HCT116 (cell line): ENCODE measurements at regions not wholly inside any gene's neighbourhood (a gene's known extent, or its start where the extent isn't known, plus 50 kb on each side); places are given as distances from the start of the nearest gene placed in this dataset.

Experiments used
- ATAC-seq: fragments of 200-7000 bp; cut with Tn5 transposase; 2 replicates; pipeline ENCODE4 v1.9.1; 2020; ENCODE audit warnings: mild to moderate bottlenecking, moderate library complexity
- BruUV-seq: library from RNA; stranded (reverse); fragments of 400-500 nt; replicated peaks from 2 replicates; lab custom pipeline; 2021; lab: Mats Ljungman, UMichigan
- CTCF ChIA-PET: fragments of 300-600 bp; sonication (Branson Sonifier 250); formaldehyde crosslinking; loops from one replicate; lab custom pipeline; 2021; ENCODE audit warnings: antibody characterized with exemption; lab: Charles Lee
- POLR2A ChIA-PET: fragments of 300-600, 350-600 bp; sonication (Branson Sonifier 250); formaldehyde crosslinking; loops from one replicate; lab custom pipeline; 2021; ENCODE audit warnings: antibody characterized with exemption; lab: Charles Lee
- RAD21 ChIA-PET, 2 experiments: fragments of 300-600 bp; sonication (Branson Sonifier 250); formaldehyde crosslinking; loops; one replicate each; lab custom pipeline; 2023; ENCODE audit warnings: low total read pairs in 2 of 2; ENCODE audit not compliant: uncharacterized antibody in 2 of 2, unreplicated experiment in 2 of 2, low non-redundant PET in 1 of 2; lab: Charles Lee
- DNase-seq: peaks from one replicate; pipeline ENCODE4 v3.0.0-alpha.2; 2010; ENCODE audit warnings: low read depth, low spot score
- H2AFZ ChIP-seq: fragments of 200-600 bp; shearing (Covaris generic), sonication (generic); 2 replicates; pipeline ENCODE4 v1.6.1; 2017; ENCODE audit warnings: low read depth, mixed run types, mixed read lengths, antibody characterized with exemption, low read length; ENCODE audit not compliant: poor library complexity, severe bottlenecking
- H3K27ac ChIP-seq: 2 replicates; pipeline ENCODE4 v1.5.1; 2012; ENCODE audit warnings: low read depth, low read length
- H3K27me3 ChIP-seq: fragments of 200-600 bp; sonication (generic); 2 replicates; pipeline ENCODE4 v1.6.1; 2016; ENCODE audit warnings: mixed run types, low read length, mixed read lengths; ENCODE audit not compliant: insufficient read depth
- H3K36me3 ChIP-seq, 2 experiments: fragments of 200-500 bp in 1 of 2; fragments of 200-600 bp in 1 of 2; sonication (Bioruptor generic) in 1 of 2; sonication (generic) in 1 of 2; 2 replicates each; pipeline versions ENCODE4 v1.5.1 to v1.6.1; 2014 to 2016; ENCODE audit warnings: low read length in 2 of 2, inconsistent platforms in 1 of 2, mixed read lengths in 1 of 2, mixed run types in 1 of 2; ENCODE audit not compliant: insufficient read depth in 2 of 2, control insufficient read depth in 1 of 2
- H3K4me1 ChIP-seq, 2 experiments: fragments of 200-600 bp in 1 of 2; sonication (generic) in 1 of 2; 2 replicates each; pipeline versions ENCODE4 v1.5.1 to v1.6.1; 2012 to 2017; ENCODE audit warnings: low read length in 2 of 2, inconsistent platforms in 1 of 2, mild to moderate bottlenecking in 1 of 2, mixed read lengths in 1 of 2, mixed run types in 1 of 2, moderate library complexity in 1 of 2; ENCODE audit not compliant: insufficient read depth in 2 of 2, control insufficient read depth in 1 of 2
- H3K4me2 ChIP-seq: fragments of 200-600 bp; sonication (generic); 2 replicates; pipeline ENCODE4 v1.6.1; 2017; ENCODE audit warnings: mixed run types, low read length, mixed read lengths
- H3K4me3 ChIP-seq, 2 experiments: fragments of 200-600 bp in 1 of 2; sonication (generic) in 1 of 2; replicated peaks in 1 of 2; 2 replicates each; pipeline ENCODE4 v1.5.1; 2011 to 2016; ENCODE audit warnings: low read length in 2 of 2, control low read depth in 1 of 2, low read depth in 1 of 2, mild to moderate bottlenecking in 1 of 2, mixed read lengths in 1 of 2, mixed run types in 1 of 2
- H3K79me2 ChIP-seq: fragments of 200-600 bp; sonication (generic); 2 replicates; pipeline ENCODE4 v1.6.1; 2017; ENCODE audit warnings: mild to moderate bottlenecking, mixed run types, low read length, moderate library complexity, mixed read lengths; ENCODE audit not compliant: insufficient read depth
- H3K9ac ChIP-seq: fragments of 200-600 bp; sonication (generic); 2 replicates; pipeline ENCODE4 v1.6.1; 2016; ENCODE audit warnings: low read length, mixed read lengths
- H3K9me2 ChIP-seq: fragments of 200-600 bp; sonication (generic), shearing (Covaris generic); 2 replicates; pipeline ENCODE4 v1.6.1; 2017; ENCODE audit warnings: mixed run types, mild to moderate bottlenecking, moderate library complexity; ENCODE audit not compliant: insufficient read depth
- H3K9me3 ChIP-seq, 2 experiments: fragments of 200-500 bp in 1 of 2; fragments of 200-600 bp in 1 of 2; sonication (Bioruptor generic) in 1 of 2; sonication (generic) in 1 of 2; 2 replicates each; pipeline ENCODE4 v1.6.1; 2014 to 2017; ENCODE audit warnings: low read length in 2 of 2, mixed read lengths in 2 of 2, inconsistent platforms in 1 of 2, low read depth in 1 of 2, mild to moderate bottlenecking in 1 of 2, mixed run types in 1 of 2, moderate library complexity in 1 of 2; ENCODE audit not compliant: control insufficient read depth in 1 of 2, insufficient read depth in 1 of 2
- H4K20me1 ChIP-seq: fragments of 200-600 bp; sonication (generic), shearing (Covaris generic); 2 replicates; pipeline ENCODE4 v1.6.1; 2017; ENCODE audit warnings: mixed run types, mild to moderate bottlenecking, moderate library complexity; ENCODE audit not compliant: insufficient read depth
- ATF3 ChIP-seq: IDR thresholded peaks from 2 replicates; pipeline ENCODE4 v1.6.1; 2012
- CBX3 ChIP-seq: IDR thresholded peaks from 2 replicates; pipeline ENCODE4 v1.6.1; 2012; ENCODE audit warnings: low read depth
- CEBPB ChIP-seq: IDR thresholded peaks from 2 replicates; pipeline ENCODE4 v1.6.1; 2012; ENCODE audit warnings: low read depth
- EGR1 ChIP-seq: IDR thresholded peaks from 2 replicates; pipeline ENCODE4 v1.6.1; 2012; ENCODE audit warnings: low read depth
- ELF1 ChIP-seq: IDR thresholded peaks from 2 replicates; pipeline ENCODE4 v1.6.1; 2012; ENCODE audit warnings: low read depth, borderline replicate concordance
- EZH2 ChIP-seq: fragments of 200-600 bp; sonication (generic); IDR thresholded peaks from 2 replicates; pipeline ENCODE4 v1.6.1; 2017; ENCODE audit warnings: antibody characterized with exemption, mixed run types
- EZH2phosphoT487 ChIP-seq: fragments of 200-600 bp; IDR thresholded peaks from 2 replicates; pipeline ENCODE4 v1.6.1; 2018; ENCODE audit warnings: antibody characterized with exemption, borderline replicate concordance
- FOSL1 ChIP-seq: IDR thresholded peaks from 2 replicates; pipeline ENCODE4 v1.6.1; 2012; ENCODE audit warnings: low read depth
- JUND ChIP-seq: IDR thresholded peaks from 2 replicates; pipeline ENCODE4 v1.6.1; 2012
- POLR2AphosphoS5 ChIP-seq: IDR thresholded peaks from 2 replicates; pipeline ENCODE4 v1.6.1; 2011; ENCODE audit warnings: mild to moderate bottlenecking, low read depth, low read length, moderate library complexity
- RAD21 ChIP-seq: IDR thresholded peaks from 2 replicates; pipeline ENCODE4 v1.6.1; 2012; ENCODE audit warnings: low read depth, mild to moderate bottlenecking
- REST ChIP-seq: IDR thresholded peaks from 2 replicates; pipeline ENCODE4 v1.6.1; 2012; ENCODE audit warnings: low read depth
- TCF7L2 ChIP-seq: IDR thresholded peaks from 2 replicates; pipeline ENCODE4 v1.7.0; 2011; ENCODE audit warnings: borderline replicate concordance, inconsistent platforms; ENCODE audit not compliant: insufficient read depth, insufficient read length; ENCODE audit errors: extremely low read depth
- YY1 ChIP-seq: IDR thresholded peaks from 2 replicates; pipeline ENCODE4 v1.6.1; 2011; ENCODE audit warnings: low read length, low read depth, moderate library complexity, mild to moderate bottlenecking; ENCODE audit not compliant: insufficient replicate concordance; ENCODE audit errors: extremely low read depth
- ZBTB33 ChIP-seq: IDR thresholded peaks from 2 replicates; pipeline ENCODE4 v1.6.1; 2011; ENCODE audit warnings: mild to moderate bottlenecking, low read length, moderate library complexity; ENCODE audit not compliant: insufficient replicate concordance; ENCODE audit errors: extremely low read depth
- ZNF274 ChIP-seq: fragments of 200-500 bp; sonication (Bioruptor generic); IDR thresholded peaks from 2 replicates; pipeline ENCODE4 v1.6.1; 2014; ENCODE audit warnings: mild to moderate bottlenecking, low read depth, low read length, inconsistent platforms
- intact Hi-C: fragments of 100-400 bp; cut with micrococcal nuclease; formaldehyde crosslinking; loops from 2 replicates; pipeline ENCODE4 v1.10.0; 2022
- TF ChIP-seq, protein P1 (sequence below): IDR thresholded peaks from 2 replicates; pipeline ENCODE4 v1.6.1; 2012

DNA sequence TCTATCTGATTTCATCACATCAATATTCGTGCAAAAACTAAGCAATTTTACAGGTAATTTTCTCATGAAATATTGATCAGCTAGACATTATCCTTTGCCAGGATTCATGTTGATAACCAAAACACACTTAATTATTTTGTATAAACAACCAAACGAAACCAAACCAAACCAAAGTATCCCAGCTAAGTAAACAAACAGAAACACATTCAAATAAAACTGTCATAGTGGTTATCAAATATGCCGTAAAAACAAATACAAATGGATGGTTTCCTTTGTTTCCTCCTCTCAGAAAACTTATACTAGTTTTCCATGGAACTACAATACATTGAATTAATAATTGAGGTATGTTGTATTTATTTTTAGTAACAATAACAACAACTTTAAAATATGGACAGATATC is 777.4 kb downstream of the DSC3 start:
- no peak for TF ChIP-seq CBX3
- TF ChIP-seq, protein P1, sequence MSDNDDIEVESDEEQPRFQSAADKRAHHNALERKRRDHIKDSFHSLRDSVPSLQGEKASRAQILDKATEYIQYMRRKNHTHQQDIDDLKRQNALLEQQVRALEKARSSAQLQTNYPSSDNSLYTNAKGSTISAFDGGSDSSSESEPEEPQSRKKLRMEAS: no peak
- TF ChIP-seq ATF3: no peak
- TF ChIP-seq RAD21: no peak
- TF ChIP-seq REST: no peak
- TF ChIP-seq EZH2: no peak
- TF ChIP-seq YY1: no peak
- no peak for TF ChIP-seq EZH2phosphoT487
- TF ChIP-seq ELF1: no peak
- TF ChIP-seq JUND: no peak
- no peak for TF ChIP-seq CEBPB
- no peak for TF ChIP-seq ZBTB33
- TF ChIP-seq POLR2AphosphoS5: no peak
- no peak for TF ChIP-seq FOSL1
- no peak for TF ChIP-seq TCF7L2
- no peak for TF ChIP-seq EGR1
- no peak for TF ChIP-seq ZNF274
- Histone ChIP-seq H3K9me2 (no peaks in the 10 kb centered on the region), H3K27ac (no peak overlapping the region), H3K4me3 (no peak overlapping the region), H3K9ac (no peak overlapping the region), H3K4me2 (no peak overlapping the region), H3K9me3 (no peaks in the 10 kb centered on the region), H3K4me1 (no peaks in the 10 kb centered on the region), H3K36me3 (no peaks in the 10 kb centered on the region), H2AFZ (no peak overlapping the region), H4K20me1 (no peaks in the 10 kb centered on the region), H3K79me2 (no peaks in the 10 kb centered on the region), H3K27me3 (no peaks in the 10 kb centered on the region)
- intact Hi-C loops: no loop called here
- BruUV-seq: no TSS peak
- ChIA-PET RAD21 (no interaction called here), POLR2A (no interaction called here), CTCF (no interaction called here)
- DNase-seq (no peak), ATAC-seq (no peak)
